LNCaP clone FGC (cell line): ENCODE measurements at regions not wholly inside any gene's neighbourhood (a gene's known extent, or its start where the extent isn't known, plus 50 kb on each side); places are given as distances from the start of the nearest gene placed in this dataset.

Source experiments
- DNase-seq: peaks from one replicate; pipeline ENCODE4 v3.0.0-alpha.2; 2011; ENCODE audit warnings: low read depth
- H3K4me3 ChIP-seq: 2 replicates; pipeline ENCODE4 v1.5.1; 2011; ENCODE audit warnings: mild to moderate bottlenecking, low read depth, low read length, control low read depth
- TF ChIP-seq, protein P1 (sequence below): IDR thresholded peaks from 2 replicates; pipeline ENCODE4 v1.5.1; 2012; ENCODE audit warnings: mild to moderate bottlenecking; ENCODE audit not compliant: control insufficient read depth, insufficient read depth; ENCODE audit errors: extremely low read depth

- no peak overlapping the region for H3K4me3 ChIP-seq
- DNase-seq: no peak
- TF ChIP-seq, protein P1, sequence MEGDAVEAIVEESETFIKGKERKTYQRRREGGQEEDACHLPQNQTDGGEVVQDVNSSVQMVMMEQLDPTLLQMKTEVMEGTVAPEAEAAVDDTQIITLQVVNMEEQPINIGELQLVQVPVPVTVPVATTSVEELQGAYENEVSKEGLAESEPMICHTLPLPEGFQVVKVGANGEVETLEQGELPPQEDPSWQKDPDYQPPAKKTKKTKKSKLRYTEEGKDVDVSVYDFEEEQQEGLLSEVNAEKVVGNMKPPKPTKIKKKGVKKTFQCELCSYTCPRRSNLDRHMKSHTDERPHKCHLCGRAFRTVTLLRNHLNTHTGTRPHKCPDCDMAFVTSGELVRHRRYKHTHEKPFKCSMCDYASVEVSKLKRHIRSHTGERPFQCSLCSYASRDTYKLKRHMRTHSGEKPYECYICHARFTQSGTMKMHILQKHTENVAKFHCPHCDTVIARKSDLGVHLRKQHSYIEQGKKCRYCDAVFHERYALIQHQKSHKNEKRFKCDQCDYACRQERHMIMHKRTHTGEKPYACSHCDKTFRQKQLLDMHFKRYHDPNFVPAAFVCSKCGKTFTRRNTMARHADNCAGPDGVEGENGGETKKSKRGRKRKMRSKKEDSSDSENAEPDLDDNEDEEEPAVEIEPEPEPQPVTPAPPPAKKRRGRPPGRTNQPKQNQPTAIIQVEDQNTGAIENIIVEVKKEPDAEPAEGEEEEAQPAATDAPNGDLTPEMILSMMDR: no peak
Measured at GRCh38 chr17:13917634-13918033, 151.7 kb upstream of the COX10 start.

DNA sequence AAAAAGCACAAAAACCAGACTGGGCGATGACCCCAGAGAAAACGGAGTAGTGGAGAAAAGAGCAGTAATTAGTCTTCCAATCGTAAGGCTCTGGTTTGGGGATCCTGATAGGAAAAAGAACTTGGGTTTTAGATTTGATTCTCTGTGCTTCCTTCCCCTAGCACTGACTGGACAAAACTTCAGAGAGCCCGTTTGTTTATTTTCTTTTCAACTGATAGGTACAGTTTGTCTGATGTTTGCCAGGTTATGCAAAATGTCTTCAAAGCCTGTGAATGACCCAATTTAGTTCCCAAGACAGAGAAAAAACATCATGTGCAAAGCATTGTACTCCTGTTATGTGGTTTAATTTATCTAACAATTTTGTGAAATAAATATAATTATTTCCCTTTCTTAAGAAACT lies 151.1 kb upstream of the COX10 start:
- TF ChIP-seq, protein P1: no peak
- H3K4me3 ChIP-seq: no peak overlapping the region
- DNase-seq: no peak

GRCh38 chr17:13919818-13920217 lies 149.5 kb upstream of the COX10 start:
- DNase-seq: no peak
- no peak overlapping the region for H3K4me3 ChIP-seq
- TF ChIP-seq, protein P1: no peak

DNA sequence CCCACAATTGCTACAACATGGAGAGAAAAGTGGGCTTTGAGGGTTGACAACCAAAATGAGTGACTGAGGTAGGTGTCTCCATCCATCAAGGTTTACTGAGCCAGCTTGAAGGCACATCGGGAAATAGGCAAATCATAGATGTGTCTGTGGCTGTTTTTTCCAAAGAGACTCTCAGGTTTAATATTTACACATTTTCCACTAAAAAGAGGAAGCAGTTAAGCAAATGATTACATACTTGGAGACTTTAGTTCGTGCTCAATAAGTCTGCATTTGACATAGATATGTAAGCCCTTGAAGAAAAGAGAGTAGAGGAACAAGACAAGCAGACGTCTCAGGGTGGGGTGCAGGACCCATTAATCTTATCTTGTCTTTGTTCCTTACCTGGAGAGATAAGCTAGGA lies 148.9 kb upstream of the COX10 start:
- TF ChIP-seq, protein P1: no peak; the same call in 1 of the 2 replicates
- no peak overlapping the region for H3K4me3 ChIP-seq
- DNase-seq: no peak

DNA sequence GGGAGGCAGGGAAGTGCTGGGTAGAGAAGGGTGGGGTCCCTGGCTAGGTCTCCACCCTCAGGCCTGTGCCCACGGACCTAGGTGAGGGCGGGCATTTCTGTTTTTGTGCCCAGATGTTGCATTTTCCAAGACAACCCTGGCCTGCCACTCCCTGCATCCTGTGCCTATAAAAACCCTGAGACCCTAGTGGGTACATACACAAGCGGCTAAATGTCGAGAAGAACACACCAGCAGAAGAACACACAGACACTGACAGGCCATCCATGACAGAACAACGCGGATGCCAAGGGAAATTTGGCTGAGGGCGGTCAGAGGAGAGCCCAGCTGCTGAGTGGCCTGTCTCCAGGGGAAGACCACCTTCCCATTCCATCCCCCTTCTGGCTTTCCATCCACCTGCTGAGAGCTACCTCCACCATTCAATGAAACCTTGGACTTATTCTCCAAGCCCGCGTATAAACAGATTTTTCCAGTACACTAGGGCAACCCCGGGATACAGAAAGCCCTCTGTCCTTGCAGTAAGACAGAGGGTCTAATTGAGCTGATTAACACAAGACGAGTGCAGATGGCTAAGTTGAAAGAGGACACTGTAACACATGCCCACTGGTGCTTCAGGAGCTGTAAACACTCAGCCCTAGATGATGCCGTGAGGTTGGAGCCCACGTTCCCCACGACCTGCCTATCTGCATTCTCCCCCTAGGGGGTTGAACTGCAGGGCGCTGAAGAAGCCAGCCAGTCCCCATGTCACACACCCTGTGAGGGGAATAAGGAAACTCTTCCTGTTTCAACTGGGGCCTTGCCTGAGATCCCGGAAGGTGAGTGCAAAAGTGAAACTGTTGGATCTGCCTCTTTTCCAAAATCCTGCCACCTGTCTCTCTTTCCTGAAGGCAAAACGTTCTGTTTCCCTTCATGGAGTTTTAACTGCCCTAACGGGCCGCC lies 147.2 kb upstream of the COX10 start:
- DNase-seq: no peak
- no peak overlapping the region for H3K4me3 ChIP-seq
- TF ChIP-seq, protein P1: no peak

GRCh38 chr17:13922885-13923284 lies 146.4 kb upstream of the COX10 start:
- TF ChIP-seq, protein P1: no peak
- no peak overlapping the region for H3K4me3 ChIP-seq
- DNase-seq: no peak
